ENCODE measurements at regions not wholly inside any gene's neighbourhood (a gene's known extent, or its start where the extent isn't known, plus 50 kb on each side); places are given as distances from the start of the nearest gene placed in this dataset.

DNA sequence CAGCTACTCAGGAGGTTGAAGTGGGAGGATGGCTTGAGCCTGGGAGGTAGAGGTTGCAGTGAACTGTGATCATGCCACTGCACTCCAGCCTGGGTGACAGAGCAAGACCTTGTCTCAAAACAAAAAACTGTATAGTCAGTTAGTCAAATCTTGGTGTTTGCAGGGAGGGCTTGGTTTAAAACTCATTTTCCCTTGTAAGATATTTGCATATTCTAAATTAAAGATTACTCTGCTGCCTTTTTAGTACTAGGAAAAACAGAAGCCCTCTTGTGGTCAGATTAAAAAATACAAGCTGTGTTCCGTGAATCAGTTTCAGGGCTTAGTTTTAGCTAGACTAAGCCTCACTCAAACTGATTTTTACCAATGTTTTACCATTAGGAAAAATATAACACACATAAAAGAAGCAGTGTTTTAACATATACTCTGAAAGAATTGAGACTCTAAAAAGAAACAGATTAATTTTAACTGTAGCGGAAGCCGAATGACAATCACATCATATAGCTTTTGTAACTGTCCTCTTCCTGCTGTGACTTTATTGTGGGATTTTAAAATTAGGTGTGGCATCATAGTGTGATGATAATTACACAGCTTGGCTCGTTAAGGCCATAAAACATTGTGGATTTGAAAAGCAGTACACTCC lies 84.9 kb upstream of the BASP1 start:
- peak; percentile 41 for DNase-seq (ENCODE audit: low spot score)
- TF ChIP-seq, protein P1, sequence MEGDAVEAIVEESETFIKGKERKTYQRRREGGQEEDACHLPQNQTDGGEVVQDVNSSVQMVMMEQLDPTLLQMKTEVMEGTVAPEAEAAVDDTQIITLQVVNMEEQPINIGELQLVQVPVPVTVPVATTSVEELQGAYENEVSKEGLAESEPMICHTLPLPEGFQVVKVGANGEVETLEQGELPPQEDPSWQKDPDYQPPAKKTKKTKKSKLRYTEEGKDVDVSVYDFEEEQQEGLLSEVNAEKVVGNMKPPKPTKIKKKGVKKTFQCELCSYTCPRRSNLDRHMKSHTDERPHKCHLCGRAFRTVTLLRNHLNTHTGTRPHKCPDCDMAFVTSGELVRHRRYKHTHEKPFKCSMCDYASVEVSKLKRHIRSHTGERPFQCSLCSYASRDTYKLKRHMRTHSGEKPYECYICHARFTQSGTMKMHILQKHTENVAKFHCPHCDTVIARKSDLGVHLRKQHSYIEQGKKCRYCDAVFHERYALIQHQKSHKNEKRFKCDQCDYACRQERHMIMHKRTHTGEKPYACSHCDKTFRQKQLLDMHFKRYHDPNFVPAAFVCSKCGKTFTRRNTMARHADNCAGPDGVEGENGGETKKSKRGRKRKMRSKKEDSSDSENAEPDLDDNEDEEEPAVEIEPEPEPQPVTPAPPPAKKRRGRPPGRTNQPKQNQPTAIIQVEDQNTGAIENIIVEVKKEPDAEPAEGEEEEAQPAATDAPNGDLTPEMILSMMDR (IDR thresholded peaks at IDR 0.05; ENCODE audit: borderline replicate concordance, control extremely low read depth, extremely low read depth, insufficient read depth, missing control alignments), result peak; percentile 26
- in situ Hi-C loops (cut with MboI; ENCODE audit: low sequenced_read_pairs, unreplicated experiment), result no loop called here

DNA sequence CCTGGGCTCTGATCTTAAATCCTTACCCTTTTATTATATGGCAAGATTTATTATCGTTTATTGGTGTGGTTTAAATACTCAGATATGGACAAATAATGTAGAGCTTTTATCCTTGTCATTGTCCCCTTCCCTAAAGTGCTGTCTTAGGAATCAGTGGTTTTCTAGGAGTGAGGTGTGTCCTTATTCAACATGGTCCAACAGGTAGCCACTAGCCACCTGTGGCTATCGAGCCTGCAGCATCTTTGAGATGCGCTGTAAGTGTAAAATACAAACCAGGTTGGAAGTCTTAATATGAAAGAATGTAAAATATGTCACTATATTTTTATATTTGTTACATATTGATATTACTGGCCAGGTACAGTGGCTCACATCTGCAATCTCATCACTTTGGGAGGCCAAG lies 82.4 kb upstream of the BASP1 start:
- no peak for DNase-seq (ENCODE audit: low spot score)
- TF ChIP-seq, protein P1 (IDR thresholded peaks at IDR 0.05; ENCODE audit: borderline replicate concordance, control extremely low read depth, extremely low read depth, insufficient read depth, missing control alignments), result no peak
- in situ Hi-C loops (cut with MboI; ENCODE audit: low sequenced_read_pairs, unreplicated experiment), result no loop called here

DNA sequence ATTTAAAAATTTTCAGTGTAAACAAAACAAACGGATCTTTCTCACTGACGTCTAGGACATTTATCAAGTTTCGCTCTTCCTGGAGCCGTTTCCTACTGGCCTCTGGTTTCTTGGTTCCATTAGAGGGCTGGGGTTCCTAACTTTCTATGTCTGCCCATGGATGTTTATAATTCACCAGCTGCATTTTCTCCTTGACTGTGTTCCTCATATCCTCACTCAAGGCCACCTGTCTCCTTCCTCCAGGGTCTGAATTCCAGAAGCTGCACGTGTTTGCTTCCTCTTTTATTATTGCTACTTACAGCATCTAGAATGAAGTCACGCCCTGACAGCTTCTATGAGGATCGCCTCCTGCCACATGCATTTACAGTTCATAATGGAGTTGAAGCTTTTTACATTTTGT lies 74.1 kb upstream of the BASP1 start:
- TF ChIP-seq, protein P1 (IDR thresholded peaks at IDR 0.05; ENCODE audit: borderline replicate concordance, control extremely low read depth, extremely low read depth, insufficient read depth, missing control alignments), result no peak
- no peak for DNase-seq (ENCODE audit: low spot score)
- in situ Hi-C loops (cut with MboI; ENCODE audit: low sequenced_read_pairs, unreplicated experiment), result no loop called here

DNA sequence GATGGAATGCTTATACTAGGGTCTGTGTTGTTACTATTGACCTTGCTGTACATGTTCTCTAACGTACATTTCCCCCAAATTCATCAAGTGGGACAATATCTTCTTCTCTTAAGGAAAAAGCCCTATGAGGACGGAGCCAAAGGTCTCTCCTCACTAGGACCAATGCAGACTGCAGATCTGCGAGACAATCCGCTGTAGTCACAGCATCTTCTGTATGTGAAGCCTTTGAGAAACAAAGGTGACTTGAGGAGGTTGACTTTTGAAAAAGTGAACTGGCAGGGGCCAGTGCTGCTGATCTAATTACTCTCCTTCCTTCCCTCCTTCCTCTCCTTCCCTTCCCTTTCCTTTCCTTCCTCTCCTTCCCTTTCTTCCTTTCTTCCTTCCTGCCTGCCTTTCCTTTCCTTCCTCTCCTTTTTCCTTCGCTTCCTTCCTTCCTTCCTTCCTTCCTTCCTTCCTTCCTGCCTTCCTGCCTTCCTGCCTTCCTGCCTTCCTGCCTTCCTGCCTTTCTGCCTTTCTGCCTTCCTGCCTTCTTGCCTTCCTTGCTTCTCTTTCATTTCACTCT lies 71.1 kb upstream of the BASP1 start:
- TF ChIP-seq, protein P1 (IDR thresholded peaks at IDR 0.05; ENCODE audit: borderline replicate concordance, control extremely low read depth, extremely low read depth, insufficient read depth, missing control alignments), result no peak
- in situ Hi-C loops (cut with MboI; ENCODE audit: low sequenced_read_pairs, unreplicated experiment), result no loop called here
- no peak for DNase-seq (ENCODE audit: low spot score)

DNA sequence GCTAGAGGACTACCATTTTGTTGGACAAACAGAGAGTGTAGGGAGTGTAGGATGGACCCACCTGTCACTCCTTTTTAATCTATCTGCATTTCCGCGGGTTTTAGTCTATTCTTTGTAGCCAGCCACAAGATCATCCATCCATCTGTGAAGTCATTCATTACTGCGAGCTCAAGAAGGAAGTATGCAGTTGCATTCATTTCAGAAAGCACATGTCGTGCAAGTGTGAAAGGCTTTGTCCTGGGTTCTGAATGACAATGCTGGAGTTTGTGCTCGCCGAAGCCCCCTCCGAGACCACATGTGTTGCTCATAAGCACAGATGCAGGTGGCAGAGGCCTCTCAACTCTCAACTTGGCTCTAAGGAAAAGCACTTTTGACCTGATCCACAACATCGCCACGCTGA lies 70.3 kb upstream of the BASP1 start:
- TF ChIP-seq, protein P1 (IDR thresholded peaks at IDR 0.05; ENCODE audit: borderline replicate concordance, control extremely low read depth, extremely low read depth, insufficient read depth, missing control alignments), result no peak
- in situ Hi-C loops (cut with MboI; ENCODE audit: low sequenced_read_pairs, unreplicated experiment), result no loop called here
- no peak for DNase-seq (ENCODE audit: low spot score)

DNA sequence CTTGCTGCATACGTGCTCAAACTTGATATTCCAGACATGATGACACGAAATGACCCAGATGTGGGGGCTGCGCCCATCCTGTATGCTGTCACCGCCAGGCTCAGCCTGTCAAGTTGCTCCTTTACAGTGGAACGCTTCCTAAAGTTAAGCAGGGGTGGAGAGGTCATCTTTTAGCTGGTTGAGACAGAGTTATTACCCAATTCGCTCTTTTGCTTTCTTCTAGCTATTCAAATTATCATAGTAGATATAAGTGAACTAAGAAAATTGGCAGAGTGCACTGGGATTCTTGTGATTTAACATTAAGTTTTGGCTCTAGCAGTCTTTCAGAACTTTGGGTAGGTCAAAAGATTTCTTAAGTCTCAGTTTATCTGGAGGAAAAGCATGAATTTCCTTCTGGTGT lies 69.8 kb upstream of the BASP1 start:
- DNase-seq (ENCODE audit: low spot score), result no peak
- in situ Hi-C loops (cut with MboI; ENCODE audit: low sequenced_read_pairs, unreplicated experiment), result no loop called here
- TF ChIP-seq, protein P1 (IDR thresholded peaks at IDR 0.05; ENCODE audit: borderline replicate concordance, control extremely low read depth, extremely low read depth, insufficient read depth, missing control alignments), result no peak
